BJ (cell line): ENCODE measurements at regions not wholly inside any gene's neighbourhood (a gene's known extent, or its start where the extent isn't known, plus 50 kb on each side); places are given as distances from the start of the nearest gene placed in this dataset.

Experiments used
- CTCF ChIA-PET: fragments of 350-600 bp; formaldehyde crosslinking; extraction: SDS; loops from one replicate; lab custom pipeline; 2021; ENCODE audit warnings: antibody characterized with exemption, inconsistent platforms; lab: Yijun Ruan, JAX
- POLR2A ChIA-PET: fragments of 300-600 bp; sonication (Branson Sonifier 250); formaldehyde crosslinking; extraction: SDS; loops from one replicate; lab custom pipeline; 2021; ENCODE audit warnings: antibody characterized with exemption; lab: Charles Lee
- DNase-seq: peaks from one replicate; pipeline ENCODE4 v3.0.0-alpha.2; 2011; ENCODE audit warnings: low read depth
- H3K27me3 ChIP-seq: 2 replicates; pipeline ENCODE4 v1.6.0; 2011; ENCODE audit warnings: low read length; ENCODE audit not compliant: control insufficient read depth, insufficient read depth
- H3K36me3 ChIP-seq: 2 replicates; pipeline ENCODE4 v1.5.1; 2011; ENCODE audit warnings: low read length; ENCODE audit not compliant: control insufficient read depth, insufficient read depth
- H3K4me3 ChIP-seq: 2 replicates; pipeline ENCODE4 v1.5.1; 2011; ENCODE audit warnings: low read depth, mild to moderate bottlenecking, control low read depth, low read length
- CTCF ChIP-seq: IDR thresholded peaks from 2 replicates; pipeline ENCODE4 v1.5.1; 2011; ENCODE audit warnings: low read depth, mild to moderate bottlenecking, control low read depth, inconsistent platforms, low read length, moderate library complexity; ENCODE audit not compliant: insufficient read depth

GRCh38 chr12:92012691-92013090 lies 133.0 kb downstream of the BTG1 start:
- no peak for TF ChIP-seq CTCF
- ChIA-PET CTCF (interaction anchor here (0.6 to 1.2 kb wide), 2 partner anchors 48 to 626 kb away, joined by 3 to 4 read pairs; no protein-coding TSS in a partner anchor), POLR2A (no interaction called here)
- no peaks in the 10 kb centered on the region for H3K36me3 ChIP-seq
- H3K4me3 ChIP-seq = no peak overlapping the region
- no peaks in the 10 kb centered on the region for H3K27me3 ChIP-seq
- no peak for DNase-seq

GRCh38 chr12:92010853-92011701 lies 134.6 kb downstream of the BTG1 start:
- ChIA-PET POLR2A (no interaction called here), CTCF (interaction anchor here (0.9 kb wide), 1 partner anchor 31 kb away, joined by 3 read pairs; no protein-coding TSS in a partner anchor)
- H3K27me3 ChIP-seq = no peaks in the 10 kb centered on the region
- TF ChIP-seq CTCF = no peak
- DNase-seq = no peak
- H3K4me3 ChIP-seq = no peak overlapping the region
- no peaks in the 10 kb centered on the region for H3K36me3 ChIP-seq

- TF ChIP-seq CTCF = no peak
- CTCF ChIA-PET = interaction anchor here (0.9 kb wide), 1 partner anchor 31 kb away, joined by 3 read pairs; no protein-coding TSS in a partner anchor
- POLR2A ChIA-PET = no interaction called here
- no peak for DNase-seq
- H3K36me3 ChIP-seq = no peaks in the 10 kb centered on the region
- H3K4me3 ChIP-seq = no peak overlapping the region
- no peaks in the 10 kb centered on the region for H3K27me3 ChIP-seq
Observed at GRCh38 chr12:92010368-92010767, 135.3 kb downstream of the BTG1 start.

- no peak for TF ChIP-seq CTCF
- H3K27me3 ChIP-seq = no peaks in the 10 kb centered on the region
- CTCF ChIA-PET = no interaction called here
- DNase-seq = no peak
- POLR2A ChIA-PET = no interaction called here
- no peak overlapping the region for H3K4me3 ChIP-seq
- H3K36me3 ChIP-seq = no peaks in the 10 kb centered on the region
Observed at GRCh38 chr12:92008345-92008744, 137.3 kb downstream of the BTG1 start.

GRCh38 chr12:92007787-92008186 lies 137.9 kb downstream of the BTG1 start:
- Histone ChIP-seq H3K36me3 (no peaks in the 10 kb centered on the region), H3K27me3 (no peaks in the 10 kb centered on the region), H3K4me3 (no peak overlapping the region)
- DNase-seq = no peak
- CTCF ChIA-PET = no interaction called here
- TF ChIP-seq CTCF = no peak
- POLR2A ChIA-PET = no interaction called here
